Cardiac muscle cell (in vitro differentiated cells and primary cell): ENCODE measurements at regions not wholly inside any gene's neighbourhood (a gene's known extent, or its start where the extent isn't known, plus 50 kb on each side); places are given as distances from the start of the nearest gene placed in this dataset.
"Not testable (repeated sequence)": the region's sequence is repeated elsewhere in the genome, so short reads cannot be mapped to it uniquely, and the experiment has no call there.

Experiments used
- DNase-seq, 2 donors: peaks; one replicate each; pipeline versions ENCODE4 v3.0.0 to v3.0.0-alpha.2; 2010 to 2017; ENCODE audit warnings: low read depth in 1 of 2, low spot score in 1 of 2
- H3K27ac ChIP-seq: fragments of 200-600 bp; sonication (generic); 2 replicates; pipeline ENCODE4 v1.5.1; 2016
- H3K27me3 ChIP-seq: fragments of 200-600 bp; sonication (generic); 2 replicates; pipeline ENCODE4 v1.6.0; 2016; ENCODE audit warnings: control low read depth
- H3K36me3 ChIP-seq: fragments of 200-600 bp; sonication (generic); 2 replicates; pipeline ENCODE4 v1.5.1; 2016; ENCODE audit warnings: control low read depth
- H3K4me1 ChIP-seq: fragments of 200-600 bp; sonication (generic); 2 replicates; pipeline ENCODE4 v1.8.1; 2017; ENCODE audit warnings: low read depth, mild to moderate bottlenecking, mixed run types
- H3K4me3 ChIP-seq: fragments of 200-600 bp; sonication (generic); 2 replicates; pipeline ENCODE4 v1.5.1; 2016; ENCODE audit warnings: mild to moderate bottlenecking
- H3K9me3 ChIP-seq: fragments of 200-600 bp; sonication (generic); 2 replicates; pipeline ENCODE4 v1.5.1; 2017; ENCODE audit warnings: low read depth, mild to moderate bottlenecking, control low read depth
- TF ChIP-seq, protein P1 (sequence below): IDR thresholded peaks from 2 replicates; pipeline ENCODE4 v1.5.1; 2012; ENCODE audit warnings: low read depth, mild to moderate bottlenecking, low read length

DNA sequence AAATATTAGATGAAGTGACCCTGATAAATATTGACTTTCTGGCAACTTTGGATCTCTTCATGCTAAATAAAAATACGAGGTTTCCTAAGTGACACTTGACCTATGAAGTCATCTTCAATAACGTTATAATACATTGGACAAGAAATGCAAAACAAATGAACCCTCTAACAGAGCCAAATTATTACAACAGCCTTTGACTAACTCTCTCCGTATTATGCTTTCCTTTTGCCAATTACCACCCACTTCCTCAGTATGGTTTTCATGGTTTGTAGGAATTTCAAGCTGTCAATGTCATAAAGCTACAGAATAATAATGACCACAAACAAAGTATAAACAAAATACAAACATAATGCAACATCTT, 210.5 kb downstream of the MOXD1 start:
- H3K4me3 ChIP-seq, result no peak overlapping the region
- H3K9me3 ChIP-seq, result no peaks in the 10 kb centered on the region
- no peak overlapping the region for H3K27ac ChIP-seq
- H3K4me1 ChIP-seq, result no peaks in the 10 kb centered on the region
- no peaks in the 10 kb centered on the region for H3K36me3 ChIP-seq
- no peaks in the 10 kb centered on the region for H3K27me3 ChIP-seq
- peak in 1 of 2 donors; percentile 82 for DNase-seq
- TF ChIP-seq, protein P1, sequence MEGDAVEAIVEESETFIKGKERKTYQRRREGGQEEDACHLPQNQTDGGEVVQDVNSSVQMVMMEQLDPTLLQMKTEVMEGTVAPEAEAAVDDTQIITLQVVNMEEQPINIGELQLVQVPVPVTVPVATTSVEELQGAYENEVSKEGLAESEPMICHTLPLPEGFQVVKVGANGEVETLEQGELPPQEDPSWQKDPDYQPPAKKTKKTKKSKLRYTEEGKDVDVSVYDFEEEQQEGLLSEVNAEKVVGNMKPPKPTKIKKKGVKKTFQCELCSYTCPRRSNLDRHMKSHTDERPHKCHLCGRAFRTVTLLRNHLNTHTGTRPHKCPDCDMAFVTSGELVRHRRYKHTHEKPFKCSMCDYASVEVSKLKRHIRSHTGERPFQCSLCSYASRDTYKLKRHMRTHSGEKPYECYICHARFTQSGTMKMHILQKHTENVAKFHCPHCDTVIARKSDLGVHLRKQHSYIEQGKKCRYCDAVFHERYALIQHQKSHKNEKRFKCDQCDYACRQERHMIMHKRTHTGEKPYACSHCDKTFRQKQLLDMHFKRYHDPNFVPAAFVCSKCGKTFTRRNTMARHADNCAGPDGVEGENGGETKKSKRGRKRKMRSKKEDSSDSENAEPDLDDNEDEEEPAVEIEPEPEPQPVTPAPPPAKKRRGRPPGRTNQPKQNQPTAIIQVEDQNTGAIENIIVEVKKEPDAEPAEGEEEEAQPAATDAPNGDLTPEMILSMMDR, result no peak

DNA sequence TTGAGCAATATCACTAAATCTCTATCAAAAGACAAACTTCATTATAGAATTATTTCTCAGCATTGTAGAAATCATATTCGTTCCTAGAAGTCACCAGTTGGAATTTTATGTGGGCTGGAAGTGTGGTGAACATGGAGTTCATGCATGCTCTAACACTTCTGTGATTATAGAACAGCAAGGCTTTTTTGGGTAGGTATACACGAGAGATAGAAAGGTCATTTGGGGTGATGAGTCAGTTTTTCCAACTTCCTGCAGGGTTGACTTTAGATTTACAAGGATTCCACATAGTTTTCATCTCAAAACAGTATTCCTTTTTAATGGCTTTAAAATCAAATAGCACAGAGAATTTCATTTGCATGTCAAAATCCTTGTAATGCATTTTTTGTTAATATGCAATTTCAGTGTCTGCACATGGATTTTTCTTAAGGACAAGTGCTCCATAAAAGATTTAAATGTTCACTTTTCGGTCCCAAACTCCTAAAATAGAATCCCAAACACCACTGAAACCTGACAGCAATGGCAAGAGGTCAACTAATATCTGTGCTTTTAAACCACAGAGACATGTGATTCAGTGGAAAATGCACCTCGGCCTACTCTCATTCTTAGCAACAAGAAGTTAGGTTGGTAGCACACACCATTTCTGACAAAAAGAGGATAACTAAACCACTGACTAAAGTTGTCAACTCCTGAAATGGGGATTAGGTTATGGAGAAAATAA, 211.0 kb downstream of the MOXD1 start:
- TF ChIP-seq, protein P1, result no peak
- Histone ChIP-seq H3K9me3 (no peaks in the 10 kb centered on the region), H3K36me3 (no peaks in the 10 kb centered on the region), H3K27me3 (no peaks in the 10 kb centered on the region), H3K27ac (no peak overlapping the region), H3K4me1 (no peaks in the 10 kb centered on the region), H3K4me3 (no peak overlapping the region)
- peak in 1 of 2 donors; percentile 56 for DNase-seq

DNA sequence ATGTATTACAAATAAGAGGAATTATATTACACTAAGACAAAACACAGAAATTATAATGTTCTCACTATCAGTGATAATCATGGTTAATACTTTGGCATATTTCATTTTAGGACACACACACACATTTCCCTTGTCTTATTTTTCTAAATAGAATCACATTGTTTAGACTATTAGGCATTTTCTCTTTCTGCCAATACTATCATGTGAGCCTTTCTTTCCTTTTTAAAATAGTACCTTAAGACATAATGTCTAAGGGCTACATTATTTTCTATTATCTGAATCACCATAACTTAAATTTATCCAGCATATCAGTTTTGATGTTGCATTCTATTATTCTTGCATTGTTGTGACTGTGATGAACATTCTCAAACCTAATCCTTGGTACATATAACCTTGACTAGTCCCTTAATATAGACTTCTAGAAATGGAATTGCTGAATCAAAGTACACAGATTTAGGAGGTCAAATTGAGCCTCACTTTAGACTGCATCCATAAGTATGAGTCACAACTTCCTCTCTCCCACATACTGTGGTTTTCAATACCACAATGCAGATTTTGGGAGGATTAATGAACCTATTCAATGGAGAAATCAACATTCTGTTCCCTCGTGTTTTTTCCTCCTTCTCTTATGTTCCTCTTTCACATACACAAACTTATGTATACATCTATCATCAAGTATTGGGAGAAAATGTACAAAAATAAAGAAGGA, 212.6 kb downstream of the MOXD1 start:
- H3K4me3 ChIP-seq, result no peak overlapping the region
- H3K27me3 ChIP-seq, result no peaks in the 10 kb centered on the region
- H3K4me1 ChIP-seq, result no peaks in the 10 kb centered on the region
- TF ChIP-seq, protein P1, result no peak
- no peaks in the 10 kb centered on the region for H3K36me3 ChIP-seq
- no peak overlapping the region for H3K27ac ChIP-seq
- H3K9me3 ChIP-seq, result no peaks in the 10 kb centered on the region
- peak in 1 of 2 donors; percentile 82 for DNase-seq

DNA sequence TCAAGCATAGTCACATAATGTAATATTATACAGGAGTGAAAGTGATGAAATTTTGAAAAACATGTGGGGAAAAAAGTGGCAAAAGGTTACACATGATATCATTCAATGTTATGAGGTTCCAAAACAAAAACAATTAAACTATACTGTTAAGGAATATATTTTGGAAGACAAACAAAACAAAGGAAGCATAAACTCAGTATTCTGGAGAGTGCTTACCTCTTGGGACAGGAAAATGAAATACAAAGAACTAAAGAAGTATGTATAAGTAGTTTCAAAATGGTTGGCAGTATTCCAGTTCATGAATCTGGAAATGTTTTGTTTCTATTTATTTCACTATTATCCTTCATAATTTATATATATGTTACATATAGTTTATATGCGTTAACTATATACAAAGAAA, 213.5 kb downstream of the MOXD1 start:
- no peaks in the 10 kb centered on the region for H3K9me3 ChIP-seq
- H3K4me3 ChIP-seq, result no peak overlapping the region
- H3K27ac ChIP-seq, result no peak overlapping the region
- no peak for DNase-seq
- no peaks in the 10 kb centered on the region for H3K27me3 ChIP-seq
- no peaks in the 10 kb centered on the region for H3K4me1 ChIP-seq
- TF ChIP-seq, protein P1, result no peak
- no peaks in the 10 kb centered on the region for H3K36me3 ChIP-seq

DNA sequence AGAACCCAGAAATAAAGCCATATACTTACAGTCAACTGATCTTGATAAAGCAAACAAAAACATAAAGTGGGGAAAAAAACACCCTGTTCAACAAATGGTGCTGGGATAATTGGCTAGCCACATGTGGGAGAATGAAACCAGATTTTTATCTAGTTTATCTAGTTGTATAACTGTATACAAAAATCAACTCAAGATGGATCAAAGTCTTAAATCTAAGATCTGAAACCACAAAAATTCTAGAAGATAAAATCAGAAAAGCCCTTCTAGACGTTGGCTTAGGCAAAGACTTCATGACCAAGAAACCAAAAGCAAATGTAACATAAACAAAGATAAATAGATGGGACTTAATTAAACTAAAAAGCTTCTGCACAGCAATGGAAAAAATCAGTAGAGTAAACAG, 216.3 kb downstream of the MOXD1 start:
- not testable (repeated sequence) for H3K4me3 ChIP-seq, H3K9me3 ChIP-seq, H3K27me3 ChIP-seq, H3K36me3 ChIP-seq, DNase-seq, H3K4me1 ChIP-seq, H3K27ac ChIP-seq

DNA sequence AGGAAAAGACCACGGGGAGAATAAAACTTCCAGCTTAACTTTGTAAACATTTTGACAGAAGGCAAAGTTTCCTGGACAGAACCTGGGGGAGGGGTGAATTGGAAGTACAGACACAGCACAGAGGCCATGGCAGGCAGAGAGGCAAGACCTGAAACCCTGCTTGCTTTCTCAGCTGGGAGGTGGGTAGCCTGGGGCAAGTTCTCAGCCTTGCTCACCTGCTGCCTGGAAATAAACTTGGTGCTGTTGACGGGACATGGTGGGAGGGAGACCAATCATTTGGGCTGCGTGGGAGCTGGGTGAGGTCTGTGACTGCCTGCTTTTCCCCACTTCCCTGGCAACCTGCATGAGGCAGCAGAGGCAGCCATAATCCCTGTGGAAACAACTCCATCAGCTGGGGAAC, 221.3 kb downstream of the MOXD1 start:
- DNase-seq, result no peak

More for the DNA sequence above, 221.3 kb downstream of the MOXD1 start:
- H3K9me3 ChIP-seq, result no peaks in the 10 kb centered on the region
- no peaks in the 10 kb centered on the region for H3K4me1 ChIP-seq
- H3K36me3 ChIP-seq, result no peaks in the 10 kb centered on the region
- no peaks in the 10 kb centered on the region for H3K27me3 ChIP-seq
- TF ChIP-seq, protein P1, result no peak
- no peak overlapping the region for H3K27ac ChIP-seq
- H3K4me3 ChIP-seq, result no peak overlapping the region
